SK-N-DZ (cell line): ENCODE measurements at regions not wholly inside any gene's neighbourhood (a gene's known extent, or its start where the extent isn't known, plus 50 kb on each side); places are given as distances from the start of the nearest gene placed in this dataset.

Experiments
- DNase-seq: peaks from one replicate; pipeline ENCODE4 v3.0.0-alpha.2; 2015; ENCODE audit warnings: low spot score
- small RNA-seq, 2 experiments: library from RNA; depleted of rRNA; stranded (forward); fragments of <200 nt; gene quantifications; one replicate each; pipeline ENCODE3, GENCODE V24; 2014

DNA sequence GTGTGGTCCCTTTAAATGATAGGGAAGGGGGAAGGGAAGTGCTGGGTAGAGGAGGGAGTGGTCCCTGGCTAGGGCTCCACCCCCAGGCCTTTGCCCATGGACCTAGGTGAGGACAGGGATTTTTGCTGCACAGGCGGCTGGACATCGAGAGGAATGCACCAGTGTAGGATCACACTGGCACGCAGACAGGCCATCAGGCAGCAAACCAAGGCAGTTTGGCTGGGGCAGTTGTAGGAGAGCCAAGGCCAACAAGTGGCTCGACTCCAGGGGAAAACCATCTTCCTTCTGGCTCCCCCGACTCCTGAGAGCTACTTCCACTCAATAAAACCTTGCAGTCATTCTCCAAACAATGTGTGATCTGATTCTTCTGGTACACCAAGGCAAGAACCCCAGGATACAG is 402.0 kb upstream of the LRRTM1 start:
- DNase-seq = no peak

- DNase-seq = no peak
These were observed 399.0 kb upstream of the LRRTM1 start for GRCh38 chr2:80703532-80703931.

GRCh38 chr2:80700961-80701360 is 396.4 kb upstream of the LRRTM1 start:
- no peak for DNase-seq

Small RNAs in the stretch of these regions (small RNA-seq; reads per million reads assigned to genes)
- 0 reads per million in 2 experiments for gene AC013262.1
- gene AC138623.1 = 0 to 0.04 reads per million in 2 experiments
- 0 reads per million in 2 experiments for gene RF00019
- gene RN7SL201P = 0 reads per million in 2 experiments
- gene RNA5SP99 = 0.26 to 2.0 reads per million in 2 experiments
- 0 to 0.03 reads per million in 2 experiments for gene RNU6-1312P
- 0 reads per million in 2 experiments for gene RNU6-685P
- gene RPL37P10 = 0 reads per million in 2 experiments
